GM23338 (cell line): ENCODE measurements at regions not wholly inside any gene's neighbourhood (a gene's known extent, or its start where the extent isn't known, plus 50 kb on each side); places are given as distances from the start of the nearest gene placed in this dataset.

ENCODE experiments used
- ATAC-seq: fragments of 200-7000 bp; cut with Tn5 transposase; 3 replicates; pipeline ENCODE4 v1.9.1; 2020
- DNase-seq: peaks from one replicate; pipeline ENCODE4 v3.0.0-alpha.2; 2015; ENCODE audit warnings: low spot score
- H2AFZ ChIP-seq: fragments of 200-600 bp; sonication (generic); 2 replicates; pipeline ENCODE4 v1.8.0; 2016; ENCODE audit warnings: antibody characterized with exemption, mild to moderate bottlenecking, moderate library complexity
- H3F3A ChIP-seq: fragments of 200-600 bp; sonication (generic); replicated peaks from 2 replicates; pipeline ENCODE4 v1.8.0; 2017; ENCODE audit warnings: antibody characterized with exemption, mixed run types, low read depth
- H3K27ac ChIP-seq: fragments of 200-600 bp; sonication (generic); 2 replicates; pipeline ENCODE4 v1.6.1; 2016; ENCODE audit warnings: low read depth
- H3K27me3 ChIP-seq: fragments of 200-600 bp; sonication (generic); 2 replicates; pipeline ENCODE4 v1.8.0; 2016; ENCODE audit warnings: mild to moderate bottlenecking, mixed run types, moderate library complexity; ENCODE audit not compliant: insufficient read depth
- H3K36me3 ChIP-seq: fragments of 200-600 bp; sonication (generic); 2 replicates; pipeline ENCODE4 v1.8.0; 2016; ENCODE audit warnings: mild to moderate bottlenecking; ENCODE audit not compliant: insufficient read depth
- H3K4me1 ChIP-seq: fragments of 200-600 bp; sonication (generic); 2 replicates; pipeline ENCODE4 v1.8.0; 2016; ENCODE audit warnings: mild to moderate bottlenecking, moderate library complexity; ENCODE audit not compliant: insufficient read depth
- H3K4me2 ChIP-seq: fragments of 200-600 bp; sonication (generic); 2 replicates; pipeline ENCODE4 v1.7.1; 2017; ENCODE audit warnings: mixed run types
- H3K4me3 ChIP-seq: fragments of 200-600 bp; sonication (generic); 2 replicates; pipeline ENCODE4 v1.6.1; 2016; ENCODE audit warnings: mixed run types
- H3K79me2 ChIP-seq: fragments of 200-600 bp; sonication (generic); replicated peaks from 2 replicates; pipeline ENCODE4 v1.8.0; 2017; ENCODE audit warnings: mild to moderate bottlenecking; ENCODE audit not compliant: insufficient read depth
- H3K9me2 ChIP-seq: fragments of 200-600 bp; sonication (generic); 2 replicates; pipeline ENCODE4 v1.8.0; 2017; ENCODE audit not compliant: insufficient read depth
- H4K20me1 ChIP-seq: fragments of 200-600 bp; sonication (generic); replicated peaks from 2 replicates; pipeline ENCODE4 v1.8.0; 2017; ENCODE audit warnings: mild to moderate bottlenecking; ENCODE audit not compliant: insufficient read depth
- H3K27ac Mint-ChIP-seq: 2 replicates; pipeline ENCODE4 v1.8.0; 2020; ENCODE audit warnings: inconsistent platforms, mild to moderate bottlenecking, moderate library complexity, mixed read lengths
- H3K27me3 Mint-ChIP-seq: 3 replicates; pipeline ENCODE4 v1.8.0; 2022; ENCODE audit warnings: low read depth, mild to moderate bottlenecking, moderate library complexity, mixed read lengths, inconsistent platforms; ENCODE audit not compliant: insufficient read depth, poor library complexity
- H3K36me3 Mint-ChIP-seq: 3 replicates; pipeline ENCODE4 v1.8.0; 2021; ENCODE audit warnings: low read depth, mild to moderate bottlenecking, inconsistent platforms, moderate library complexity, mixed read lengths
- H3K4me1 Mint-ChIP-seq: 3 replicates; pipeline ENCODE4 v1.8.0; 2020; ENCODE audit warnings: mild to moderate bottlenecking, inconsistent platforms, mixed read lengths
- H3K4me3 Mint-ChIP-seq: 3 replicates; pipeline ENCODE4 v1.8.0; 2021; ENCODE audit warnings: moderate library complexity, mild to moderate bottlenecking, inconsistent platforms, mixed read lengths
- H3K9me3 Mint-ChIP-seq: 3 replicates; pipeline ENCODE4 v1.8.0; 2020; ENCODE audit warnings: moderate library complexity, mild to moderate bottlenecking, inconsistent platforms, mixed read lengths
- CTCF ChIP-seq, 2 experiments: fragments of 200-600 bp in 1 of 2; sonication (generic) in 1 of 2; conservative IDR thresholded peaks; 2 replicates each; pipeline versions ENCODE4 v1.5.1 to v1.6.1; 2016 to 2017; ENCODE audit warnings: antibody characterized with exemption in 2 of 2, low read depth in 2 of 2, mild to moderate bottlenecking in 2 of 2, moderate library complexity in 1 of 2
- ETS1 ChIP-seq: IDR thresholded peaks from 2 replicates; pipeline ENCODE4 v1.6.1; 2016; ENCODE audit warnings: antibody characterized with exemption
- EZH2phosphoT487 ChIP-seq: fragments of 200-600 bp; sonication (generic); IDR thresholded peaks from one replicate; pipeline ENCODE4 v1.8.1; 2018; ENCODE audit warnings: antibody characterized with exemption; ENCODE audit not compliant: unreplicated experiment
- JUNB ChIP-seq: IDR thresholded peaks from one replicate; pipeline ENCODE4 v1.6.1; 2016; ENCODE audit warnings: antibody characterized with exemption; ENCODE audit not compliant: unreplicated experiment
- NANOG ChIP-seq: IDR thresholded peaks from 2 replicates; pipeline ENCODE4 v1.6.1; 2016; ENCODE audit warnings: antibody characterized with exemption, borderline replicate concordance
- REST ChIP-seq: IDR thresholded peaks from one replicate; pipeline ENCODE4 v1.6.1; 2018; ENCODE audit warnings: antibody characterized with exemption; ENCODE audit not compliant: unreplicated experiment
- ZNF114 ChIP-seq: fragments of 250-450 bp; sonication (Bioruptor Pico); IDR thresholded peaks from 2 replicates; pipeline ENCODE4 v1.5.0; 2020; ENCODE audit warnings: mild to moderate bottlenecking, moderate library complexity
- ZNF462 ChIP-seq: fragments of 250-450 bp; sonication (Bioruptor Pico); IDR thresholded peaks from 2 replicates; pipeline ENCODE4 v1.5.0; 2020; ENCODE audit warnings: mild to moderate bottlenecking, moderate library complexity

- Histone ChIP-seq H3K4me2 (no peak overlapping the region), H3F3A (no peaks in the 10 kb centered on the region), H3K36me3 (no peaks in the 10 kb centered on the region), H3K27ac (no peak overlapping the region), H3K27me3 (no peaks in the 10 kb centered on the region), H3K9me2 (no peaks in the 10 kb centered on the region), H4K20me1 (no peaks in the 10 kb centered on the region), H3K4me3 (no peak overlapping the region), H2AFZ (no peak overlapping the region), H3K4me1 (no peaks in the 10 kb centered on the region), H3K79me2 (no peaks in the 10 kb centered on the region)
- Mint-ChIP-seq H3K9me3 (no peaks in the 10 kb centered on the region), H3K36me3 (no peaks in the 10 kb centered on the region), H3K27ac (no peak overlapping the region), H3K4me3 (no peak overlapping the region), H3K4me1 (peaks cover 5% of the 10 kb centered on the region), H3K27me3 (no peaks in the 10 kb centered on the region)
- DNase-seq = no peak
- TF ChIP-seq CTCF (conservative IDR thresholded peaks at IDR 0.05; ENCODE audit: low read depth in 2 of 2) (no peak), JUNB (no peak), NANOG (no peak), ETS1 (no peak), EZH2phosphoT487 (no peak)
- no peak for ATAC-seq
Measured at GRCh38 chrX:130987241-130987640, 70.9 kb upstream of the ARHGAP36 start.

GRCh38 chrX:130990723-130991122 lies 67.4 kb upstream of the ARHGAP36 start:
- H3K36me3 ChIP-seq = no peaks in the 10 kb centered on the region
- peaks cover 2% of the 10 kb centered on the region for H3K27me3 Mint-ChIP-seq
- H4K20me1 ChIP-seq = no peaks in the 10 kb centered on the region
- no peak overlapping the region for H3K4me3 ChIP-seq
- H3K27ac Mint-ChIP-seq = no peak overlapping the region
- H3K9me3 Mint-ChIP-seq = no peaks in the 10 kb centered on the region
- no peak overlapping the region for H3K4me2 ChIP-seq
- no peaks in the 10 kb centered on the region for H3K9me2 ChIP-seq
- no peak overlapping the region for H2AFZ ChIP-seq
- ATAC-seq (no peak), DNase-seq (no peak)
- no peaks in the 10 kb centered on the region for H3K27me3 ChIP-seq
- no peaks in the 10 kb centered on the region for H3K4me1 ChIP-seq
- H3K36me3 Mint-ChIP-seq = no peaks in the 10 kb centered on the region
- H3K79me2 ChIP-seq = no peaks in the 10 kb centered on the region
- H3F3A ChIP-seq = no peaks in the 10 kb centered on the region
- no peak overlapping the region for H3K4me3 Mint-ChIP-seq
- H3K27ac ChIP-seq = no peak overlapping the region
- no peaks in the 10 kb centered on the region; the same call in 2 of the 3 replicates for H3K4me1 Mint-ChIP-seq
- TF ChIP-seq REST = no peak
- TF ChIP-seq ZNF462 (CRISPR knock-in tag) = no peak
- no peak for TF ChIP-seq ZNF114
